Glomerular endothelial cell (primary cell): ENCODE measurements at regions not wholly inside any gene's neighbourhood (a gene's known extent, or its start where the extent isn't known, plus 50 kb on each side); places are given as distances from the start of the nearest gene placed in this dataset.
"Not testable (repeated sequence)": the region's sequence is repeated elsewhere in the genome, so short reads cannot be mapped to it uniquely, and the experiment has no call there.

Source experiments
- DNase-seq: peaks from one replicate; pipeline ENCODE4 v3.0.0-alpha.2; 2011; ENCODE audit warnings: low read depth, low spot score; ENCODE audit errors: extremely low read depth

DNA sequence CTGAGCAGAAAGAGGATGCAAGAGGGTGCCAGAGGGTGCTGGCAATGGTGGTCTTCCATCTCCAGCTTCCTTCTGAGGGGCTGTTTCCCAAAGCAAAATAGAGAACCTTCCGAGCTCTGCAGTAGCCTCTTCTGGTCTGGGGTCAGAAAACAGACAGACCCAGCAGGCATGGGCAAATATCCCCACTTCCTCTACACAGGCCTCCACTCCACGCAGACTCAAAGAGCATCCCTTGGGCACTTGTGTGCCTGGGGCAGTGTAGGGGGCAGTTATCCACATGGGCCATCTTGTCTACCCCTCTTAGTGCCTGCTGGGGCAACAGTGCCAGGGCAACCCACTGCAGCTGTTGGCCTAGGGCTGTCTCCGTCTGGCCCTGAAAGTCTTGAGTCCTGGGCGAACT, 231.9 kb downstream of the TTC8 start:
- no peak for DNase-seq

DNA sequence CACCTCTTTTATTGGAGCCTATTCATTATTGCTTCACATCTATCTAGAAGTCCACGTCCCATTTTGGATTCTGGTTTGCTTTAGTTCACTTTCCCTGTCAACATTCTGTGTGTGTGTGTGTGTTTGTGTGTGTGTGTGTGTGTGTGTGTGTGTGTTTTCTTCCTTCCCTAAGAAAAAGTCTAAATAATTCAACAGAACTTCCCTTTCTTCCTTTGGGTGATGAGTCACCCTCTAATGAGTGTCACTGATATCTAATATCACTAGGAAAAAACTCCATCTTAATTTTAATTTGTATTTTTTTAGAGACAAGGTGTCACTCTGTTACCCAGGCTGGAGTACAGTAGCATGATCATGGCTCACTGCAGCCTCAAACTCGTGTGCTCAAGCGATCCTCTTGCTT, 234.2 kb downstream of the TTC8 start:
- no peak for DNase-seq

- no peak for DNase-seq
These were observed 235.7 kb downstream of the TTC8 start for GRCh38 chr14:89060191-89060590.

GRCh38 chr14:89061696-89062095, 237.2 kb downstream of the TTC8 start:
- no peak for DNase-seq

DNA sequence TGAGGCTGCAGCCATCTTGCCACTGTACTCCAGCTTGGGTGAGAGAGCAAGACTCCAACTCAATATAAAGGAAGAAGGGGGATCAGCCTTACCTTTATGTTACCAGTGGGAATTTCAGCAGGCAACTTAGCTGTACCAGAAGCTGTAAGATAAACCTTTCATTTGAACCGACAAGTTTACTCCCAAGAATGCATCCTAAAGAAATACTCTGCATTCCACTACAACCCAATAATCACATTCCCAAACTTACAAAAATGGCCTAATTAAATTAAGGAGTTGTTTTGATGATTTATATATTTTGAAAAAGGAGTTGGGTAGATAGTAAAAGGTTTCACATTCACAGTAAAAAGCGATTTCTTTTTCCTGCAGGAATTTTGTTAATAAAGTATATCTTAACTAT, 241.4 kb downstream of the TTC8 start:
- DNase-seq, result no peak

DNA sequence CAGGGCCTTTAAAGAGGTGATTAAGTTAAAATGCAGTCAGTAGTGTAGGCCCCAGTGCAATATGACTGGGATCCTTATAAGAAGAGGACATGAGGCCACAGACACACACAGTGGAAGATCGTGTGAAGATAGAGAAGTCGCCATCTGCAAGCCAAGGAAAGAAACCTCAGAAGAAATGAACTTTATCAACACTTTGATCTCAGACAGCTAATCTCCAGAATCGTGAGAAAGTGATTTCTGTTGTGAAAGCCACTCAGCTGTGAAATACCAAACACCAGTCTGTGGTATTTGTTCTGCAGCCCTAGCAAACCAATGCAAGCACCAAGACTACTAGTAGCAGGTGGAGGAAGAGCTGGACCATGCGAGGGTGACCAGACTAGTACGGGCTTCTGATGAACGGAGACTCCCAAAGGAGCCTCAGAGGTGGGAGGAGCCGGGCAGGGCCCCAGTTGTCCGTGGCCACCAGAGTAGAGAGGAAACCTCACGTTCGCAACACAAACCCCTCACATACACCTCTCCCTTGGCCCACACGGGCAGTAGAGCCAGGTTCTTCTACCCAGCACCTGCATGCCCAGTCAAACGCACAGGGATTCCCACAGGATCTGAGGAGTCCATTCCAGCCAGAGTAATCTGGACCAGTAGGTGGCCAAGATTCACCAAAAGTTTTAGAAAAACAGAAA, 243.0 kb downstream of the TTC8 start:
- DNase-seq, result no peak

GRCh38 chr14:89078021-89078795, 253.8 kb downstream of the TTC8 start:
- DNase-seq, result no peak

- DNase-seq, result no peak
These were observed 260.8 kb downstream of the TTC8 start for GRCh38 chr14:89085231-89085731.

DNA sequence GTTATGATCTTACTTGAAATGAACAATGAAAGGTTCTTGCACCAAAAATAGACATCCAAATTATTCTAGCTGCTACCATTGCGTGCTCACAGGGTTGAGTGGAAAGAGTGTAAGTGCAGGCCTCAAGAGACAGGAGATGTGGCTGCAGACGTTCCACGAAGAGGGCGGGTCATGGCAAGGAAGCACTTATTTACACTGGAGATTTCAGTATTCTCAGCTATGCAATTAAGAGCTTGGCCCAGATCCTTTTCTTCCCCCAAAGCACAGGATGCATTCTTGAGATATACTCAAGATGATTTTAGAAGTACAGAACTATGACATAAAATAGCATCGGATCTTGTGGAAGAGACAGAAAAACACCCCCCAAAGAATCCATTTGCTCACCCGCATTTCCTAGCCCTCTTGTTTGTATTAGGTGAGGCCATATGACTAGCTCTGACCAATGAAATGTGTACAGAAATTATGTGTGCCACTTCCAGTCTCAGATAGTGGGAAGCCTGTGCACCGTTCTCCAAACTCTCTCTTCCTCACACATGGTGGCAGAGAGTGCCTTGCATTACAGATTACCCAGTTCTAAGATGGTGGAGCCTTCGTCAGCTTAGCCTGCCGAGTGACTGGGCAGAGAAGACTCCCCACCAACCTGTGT, 261.4 kb downstream of the TTC8 start:
- no peak for DNase-seq

DNA sequence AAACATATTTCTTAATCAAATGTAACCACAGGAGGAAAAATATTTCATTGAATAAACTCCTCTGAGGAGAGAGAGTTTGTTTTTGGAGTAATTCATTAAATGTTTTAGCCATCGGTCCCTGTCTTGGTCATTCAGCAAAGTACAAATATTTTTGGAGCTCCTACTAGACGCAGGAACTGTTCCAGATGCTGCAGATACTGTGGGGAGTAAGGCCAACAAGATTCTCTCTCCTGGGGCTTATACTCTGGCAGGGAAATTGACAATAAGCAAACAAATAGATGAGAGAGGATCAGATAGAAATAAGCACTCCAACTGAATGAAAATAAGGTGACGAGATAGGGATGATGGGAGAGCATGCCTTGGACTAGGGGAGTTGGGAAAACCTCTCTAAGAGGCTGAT, 264.1 kb downstream of the TTC8 start:
- DNase-seq, result no peak

GRCh38 chr14:89089330-89089729, 264.9 kb downstream of the TTC8 start:
- DNase-seq, result no peak

DNA sequence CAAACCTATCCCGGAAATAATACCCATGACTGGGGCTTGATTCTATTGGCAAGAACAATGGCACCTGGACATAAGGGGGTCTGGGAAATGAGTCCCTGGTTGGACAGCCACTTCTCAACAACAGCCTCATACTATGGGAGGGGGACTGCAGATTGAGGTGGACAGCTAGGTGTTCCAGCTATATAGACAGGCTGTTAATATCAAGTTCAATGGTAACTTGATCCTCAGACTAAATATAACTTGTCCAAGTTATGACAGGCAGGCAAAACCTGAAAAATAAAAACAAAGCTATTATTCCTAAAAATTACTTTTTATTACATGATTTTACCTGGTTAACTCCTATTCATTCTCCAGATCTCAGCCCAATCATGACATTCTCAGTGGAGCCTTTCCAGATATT, 267.3 kb downstream of the TTC8 start:
- DNase-seq, result no peak

- DNase-seq, result no peak
These were observed 268.8 kb downstream of the TTC8 start for GRCh38 chr14:89093083-89093730.

GRCh38 chr14:89095036-89095435, 270.6 kb downstream of the TTC8 start:
- DNase-seq, result no peak

DNA sequence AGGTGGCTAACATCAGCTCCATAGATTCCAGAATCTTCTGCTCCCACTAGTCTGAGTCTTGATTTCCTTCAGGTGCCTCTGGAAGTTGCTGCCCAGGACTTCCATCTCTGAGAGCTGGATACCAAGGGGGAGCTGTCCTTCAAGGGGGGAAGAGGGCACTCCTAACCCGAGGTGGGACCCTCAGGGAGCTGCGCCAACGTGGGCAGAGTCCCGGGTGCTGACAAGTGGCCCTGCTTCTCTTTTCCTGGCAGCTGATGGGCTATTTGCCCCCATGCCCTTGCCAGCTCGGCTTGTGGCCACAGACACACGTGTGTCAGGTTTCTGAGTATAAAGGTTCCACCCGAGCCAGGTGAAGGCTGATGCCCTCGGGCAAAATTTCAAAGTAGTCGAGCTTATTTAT, 272.5 kb downstream of the TTC8 start:
- no peak for DNase-seq

GRCh38 chr14:89098254-89098653, 273.8 kb downstream of the TTC8 start:
- no peak for DNase-seq

DNA sequence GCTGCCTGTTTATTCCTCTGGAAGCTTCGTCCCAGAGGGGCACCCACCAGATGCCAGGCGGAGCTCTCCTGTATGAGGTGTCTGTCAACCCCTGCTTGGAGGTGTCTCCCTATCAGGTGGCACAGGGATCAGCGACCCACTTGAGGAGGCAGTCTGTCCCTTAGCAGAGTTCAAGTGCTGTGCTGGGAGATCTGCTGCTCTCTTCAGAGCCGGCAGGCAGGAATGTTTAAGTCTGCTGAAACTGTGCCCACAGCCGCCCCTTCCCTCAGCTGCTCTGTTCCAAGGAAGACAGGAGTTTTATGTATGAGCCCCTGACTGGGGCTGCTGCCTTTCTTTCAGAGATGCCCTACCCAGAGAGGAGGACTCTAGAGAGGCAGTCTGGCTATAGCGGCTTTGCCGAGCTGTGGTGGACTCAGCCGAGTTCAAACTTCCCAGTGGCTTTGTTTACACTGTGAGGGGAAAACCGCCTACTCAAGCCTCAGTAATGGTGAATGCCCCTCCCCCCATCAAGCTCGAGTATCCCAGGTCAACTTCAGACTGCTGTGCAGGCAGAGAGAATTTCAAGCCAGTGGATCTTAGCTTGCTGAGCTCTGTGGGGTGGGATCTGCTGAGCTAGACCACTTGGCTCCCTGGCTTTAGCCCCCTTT, 279.8 kb downstream of the TTC8 start:
- not testable (repeated sequence) for DNase-seq

GRCh38 chr14:89104861-89105260, 280.4 kb downstream of the TTC8 start:
- not testable (repeated sequence) for DNase-seq
